ENCODE measurements at regions not wholly inside any gene's neighbourhood (a gene's known extent, or its start where the extent isn't known, plus 50 kb on each side); places are given as distances from the start of the nearest gene placed in this dataset.

DNA sequence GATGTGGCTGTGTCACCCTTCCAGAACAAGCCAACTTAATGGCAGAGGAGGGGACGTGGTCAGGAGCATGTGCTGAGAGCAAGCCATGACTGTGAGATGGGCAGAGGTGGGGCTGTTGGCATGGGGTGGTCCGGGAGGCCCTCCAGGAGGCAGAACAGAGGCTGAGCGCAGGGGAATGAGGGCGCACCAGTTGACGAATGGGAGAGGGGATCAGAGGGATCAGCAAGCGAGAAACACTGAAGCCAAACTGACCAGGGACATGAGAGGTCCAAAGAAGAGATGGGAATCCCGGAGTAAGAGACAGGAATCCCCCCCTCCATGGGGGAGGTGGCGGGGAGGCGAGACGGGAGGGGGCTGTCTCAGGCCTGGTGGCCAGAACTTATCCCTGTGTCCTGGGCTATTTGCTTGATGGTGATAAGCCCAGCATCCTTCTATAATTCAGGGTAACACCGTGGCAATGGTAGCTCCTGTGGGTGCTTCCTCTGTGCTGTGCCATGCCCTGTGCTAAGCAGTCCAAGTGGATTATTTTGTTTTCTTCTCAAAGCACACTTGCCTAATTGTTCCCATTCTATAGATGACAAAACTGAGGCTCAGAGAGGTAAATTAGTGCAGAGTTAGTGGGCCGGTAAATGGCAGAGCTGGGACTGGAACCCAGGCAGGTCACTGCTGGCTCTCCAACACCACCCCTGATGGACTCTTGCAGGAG lies 83.4 kb upstream of the SHISAL1 start:
- TF ChIP-seq, protein P1, sequence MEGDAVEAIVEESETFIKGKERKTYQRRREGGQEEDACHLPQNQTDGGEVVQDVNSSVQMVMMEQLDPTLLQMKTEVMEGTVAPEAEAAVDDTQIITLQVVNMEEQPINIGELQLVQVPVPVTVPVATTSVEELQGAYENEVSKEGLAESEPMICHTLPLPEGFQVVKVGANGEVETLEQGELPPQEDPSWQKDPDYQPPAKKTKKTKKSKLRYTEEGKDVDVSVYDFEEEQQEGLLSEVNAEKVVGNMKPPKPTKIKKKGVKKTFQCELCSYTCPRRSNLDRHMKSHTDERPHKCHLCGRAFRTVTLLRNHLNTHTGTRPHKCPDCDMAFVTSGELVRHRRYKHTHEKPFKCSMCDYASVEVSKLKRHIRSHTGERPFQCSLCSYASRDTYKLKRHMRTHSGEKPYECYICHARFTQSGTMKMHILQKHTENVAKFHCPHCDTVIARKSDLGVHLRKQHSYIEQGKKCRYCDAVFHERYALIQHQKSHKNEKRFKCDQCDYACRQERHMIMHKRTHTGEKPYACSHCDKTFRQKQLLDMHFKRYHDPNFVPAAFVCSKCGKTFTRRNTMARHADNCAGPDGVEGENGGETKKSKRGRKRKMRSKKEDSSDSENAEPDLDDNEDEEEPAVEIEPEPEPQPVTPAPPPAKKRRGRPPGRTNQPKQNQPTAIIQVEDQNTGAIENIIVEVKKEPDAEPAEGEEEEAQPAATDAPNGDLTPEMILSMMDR (IDR thresholded peaks at IDR 0.05; ENCODE audit: extremely low read depth, insufficient read depth, missing control alignments), result no peak
- in situ Hi-C loops (cut with MboI; ENCODE audit: low pct_unique_long_range_greater_than_20kb, low sequenced_read_pairs, unreplicated experiment), result no loop called here
- no peak for DNase-seq (ENCODE audit: low spot score)

GRCh38 chr22:44395118-44396005 lies 82.6 kb upstream of the SHISAL1 start:
- in situ Hi-C loops (cut with MboI; ENCODE audit: low pct_unique_long_range_greater_than_20kb, low sequenced_read_pairs, unreplicated experiment), result no loop called here
- TF ChIP-seq, protein P1 (IDR thresholded peaks at IDR 0.05; ENCODE audit: extremely low read depth, insufficient read depth, missing control alignments), result no peak
- DNase-seq (ENCODE audit: low spot score), result no peak

- in situ Hi-C loops (cut with MboI; ENCODE audit: low pct_unique_long_range_greater_than_20kb, low sequenced_read_pairs, unreplicated experiment), result no loop called here
- no peak for DNase-seq (ENCODE audit: low spot score)
- TF ChIP-seq, protein P1 (IDR thresholded peaks at IDR 0.05; ENCODE audit: extremely low read depth, insufficient read depth, missing control alignments), result no peak
Measured at GRCh38 chr22:44394246-44395117, 81.7 kb upstream of the SHISAL1 start.

DNA sequence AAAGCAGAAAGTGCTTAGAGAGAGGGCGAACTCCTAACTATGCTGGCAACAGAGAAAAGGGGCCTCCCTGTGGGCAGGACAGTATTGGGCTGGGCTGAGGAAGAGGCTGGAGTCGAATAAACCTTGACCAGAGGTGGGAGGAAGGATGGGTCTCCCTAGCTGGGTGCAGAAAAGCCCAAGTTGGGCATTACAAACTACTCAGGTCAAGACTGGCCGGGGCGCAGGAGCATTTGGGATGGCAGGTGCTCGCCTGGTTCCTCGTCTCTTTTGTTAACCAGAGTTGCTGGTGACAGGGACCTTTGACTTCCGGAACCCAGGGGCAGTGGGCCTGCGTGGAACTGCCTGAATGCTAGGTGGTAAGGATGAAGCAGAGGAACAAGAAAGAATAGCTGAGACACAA lies 80.3 kb upstream of the SHISAL1 start:
- in situ Hi-C loops (cut with MboI; ENCODE audit: low pct_unique_long_range_greater_than_20kb, low sequenced_read_pairs, unreplicated experiment), result no loop called here
- DNase-seq (ENCODE audit: low spot score), result no peak
- TF ChIP-seq, protein P1 (IDR thresholded peaks at IDR 0.05; ENCODE audit: extremely low read depth, insufficient read depth, missing control alignments), result no peak

- in situ Hi-C loops (cut with MboI; ENCODE audit: low pct_unique_long_range_greater_than_20kb, low sequenced_read_pairs, unreplicated experiment), result no loop called here
- TF ChIP-seq, protein P1 (IDR thresholded peaks at IDR 0.05; ENCODE audit: extremely low read depth, insufficient read depth, missing control alignments), result no peak
- no peak for DNase-seq (ENCODE audit: low spot score)
Measured at GRCh38 chr22:44392446-44392921, 79.7 kb upstream of the SHISAL1 start.
